ENCODE measurements at regions not wholly inside any gene's neighbourhood (a gene's known extent, or its start where the extent isn't known, plus 50 kb on each side); places are given as distances from the start of the nearest gene placed in this dataset.

DNA sequence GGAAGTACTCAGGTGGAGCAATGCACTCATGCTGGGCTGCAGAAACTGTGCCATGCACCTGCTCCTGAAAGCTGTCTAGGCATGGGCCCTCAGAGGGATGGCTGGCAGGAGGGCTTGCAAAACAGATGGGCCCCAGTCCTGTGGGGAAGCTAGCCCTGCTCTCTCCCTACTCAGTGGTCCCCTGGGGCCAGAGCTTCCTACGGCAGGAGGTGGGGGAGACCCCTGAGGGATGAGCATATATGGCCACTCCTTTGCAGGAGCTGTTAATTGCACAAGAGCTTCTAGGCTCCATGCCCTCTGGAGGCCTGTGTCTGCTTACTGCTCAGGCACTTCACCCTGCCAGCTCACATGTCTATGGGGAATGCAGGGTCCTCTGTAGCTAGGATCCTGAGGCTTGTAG, 545.3 kb upstream of the PTPRD start:
- FAIRE-seq (no peak), DNase-seq (ENCODE audit: low read depth, low spot score) (no peak)
- no TSS peak for BruUV-seq (replicated peaks)
- Histone ChIP-seq H3K79me2 (ENCODE audit: control insufficient read depth, insufficient read depth, low read length) (no peaks in the 10 kb centered on the region), H3K4me2 (ENCODE audit: insufficient read depth, low read length) (no peak overlapping the region), H4K20me1 (replicated peaks; ENCODE audit: control insufficient read depth, extremely low read depth, insufficient read depth, low read length) (no peaks in the 10 kb centered on the region), H3K27me3 (ENCODE audit: control insufficient read depth in 2 of 2, insufficient read depth in 2 of 2, low read length in 2 of 2) (no peaks in the 10 kb centered on the region), H3K4me3 (replicated peaks in 1 of 3; ENCODE audit: insufficient read depth in 1 of 3, low read depth in 1 of 3, low read length in 3 of 3) (no peak overlapping the region), H2AFZ (ENCODE audit: low read depth, low read length) (no peak overlapping the region), H3K36me3 (ENCODE audit: control insufficient read depth in 2 of 2, extremely low read depth in 1 of 2, insufficient read depth in 2 of 2, low read length in 2 of 2) (no peaks in the 10 kb centered on the region), H3K9ac (replicated peaks; ENCODE audit: extremely low read depth, insufficient read depth, low read length) (no peak overlapping the region), H3K9me3 (replicated peaks; ENCODE audit: control insufficient read depth, insufficient read depth, low read length) (peaks cover 5% of the 10 kb centered on the region), H3K9me1 (replicated peaks; ENCODE audit: control insufficient read depth, extremely low read depth, insufficient read depth, low read length) (no peaks in the 10 kb centered on the region), H3K4me1 (ENCODE audit: control insufficient read depth, extremely low read depth, insufficient read depth, low read length) (no peaks in the 10 kb centered on the region), H3K27ac (ENCODE audit: insufficient read depth, low read depth, low read length) (no peak overlapping the region)
- ChIA-PET CTCF (no interaction called here), POLR2A (no interaction called here)
- intact Hi-C loops (cut with micrococcal nuclease) = no loop called here
- no peak for TF ChIP-seq MAX (IDR thresholded peaks at IDR 0.05; ENCODE audit: insufficient read depth, insufficient read length)
- TF ChIP-seq GATA2 (IDR thresholded peaks at IDR 0.05; ENCODE audit: insufficient read depth, insufficient read length, low read depth, low read length) = no peak
- no peak for TF ChIP-seq POLR2AphosphoS5 (IDR thresholded peaks at IDR 0.05; ENCODE audit: insufficient read depth, low read depth, low read length)
- dilution Hi-C loops (cut with MboI; ENCODE audit: extremely low pct_ligation_motif_present, low sequenced_read_pairs) = no loop called here

- Histone ChIP-seq H3K36me3 (ENCODE audit: control insufficient read depth in 2 of 2, extremely low read depth in 1 of 2, insufficient read depth in 2 of 2, low read length in 2 of 2) (no peaks in the 10 kb centered on the region), H2AFZ (ENCODE audit: low read depth, low read length) (no peak overlapping the region), H3K9me3 (replicated peaks; ENCODE audit: control insufficient read depth, insufficient read depth, low read length) (peaks cover 5% of the 10 kb centered on the region), H4K20me1 (replicated peaks; ENCODE audit: control insufficient read depth, extremely low read depth, insufficient read depth, low read length) (no peaks in the 10 kb centered on the region), H3K27me3 (ENCODE audit: control insufficient read depth in 2 of 2, insufficient read depth in 2 of 2, low read length in 2 of 2) (no peaks in the 10 kb centered on the region), H3K9ac (replicated peaks; ENCODE audit: extremely low read depth, insufficient read depth, low read length) (no peak overlapping the region), H3K27ac (ENCODE audit: insufficient read depth, low read depth, low read length) (no peak overlapping the region), H3K4me2 (ENCODE audit: insufficient read depth, low read length) (no peak overlapping the region), H3K4me1 (ENCODE audit: control insufficient read depth, extremely low read depth, insufficient read depth, low read length) (no peaks in the 10 kb centered on the region), H3K79me2 (ENCODE audit: control insufficient read depth, insufficient read depth, low read length) (no peaks in the 10 kb centered on the region), H3K9me1 (replicated peaks; ENCODE audit: control insufficient read depth, extremely low read depth, insufficient read depth, low read length) (no peaks in the 10 kb centered on the region), H3K4me3 (replicated peaks in 1 of 3; ENCODE audit: insufficient read depth in 1 of 3, low read depth in 1 of 3, low read length in 3 of 3) (no peak overlapping the region)
- dilution Hi-C loops (cut with MboI; ENCODE audit: extremely low pct_ligation_motif_present, low sequenced_read_pairs) (no loop called here), intact Hi-C loops (cut with micrococcal nuclease) (no loop called here)
- POLR2A ChIA-PET = no interaction called here
- FAIRE-seq (no peak), DNase-seq (ENCODE audit: low read depth, low spot score) (no peak)
- CTCF ChIA-PET = no interaction called here
- no TSS peak for BruUV-seq (replicated peaks)
- TF ChIP-seq GATA2 (IDR thresholded peaks at IDR 0.05; ENCODE audit: insufficient read depth, insufficient read length, low read depth, low read length) (no peak), JUN (IDR thresholded peaks at IDR 0.05; ENCODE audit: borderline replicate concordance, insufficient read depth, insufficient read length, low read depth) (no peak), CTCF (IDR thresholded peaks at IDR 0.05; ENCODE audit: extremely low read depth in 1 of 2, insufficient read depth in 1 of 2, low read depth in 1 of 2, low read length in 2 of 2) (no peak), POLR2AphosphoS5 (IDR thresholded peaks at IDR 0.05; ENCODE audit: insufficient read depth, low read depth, low read length) (no peak), FOS (IDR thresholded peaks at IDR 0.05; ENCODE audit: borderline replicate concordance, insufficient read depth, low read length) (no peak), POLR2A (IDR thresholded peaks at IDR 0.05; ENCODE audit: low read depth, low read length) (no peak), MAX (IDR thresholded peaks at IDR 0.05; ENCODE audit: insufficient read depth, insufficient read length) (no peak), MYC (IDR thresholded peaks at IDR 0.05; ENCODE audit: low read depth, low read length) (no peak)
Measured at GRCh38 chr9:11158676-11159075, 545.9 kb upstream of the PTPRD start.
